ENCODE measurements at regions not wholly inside any gene's neighbourhood (a gene's known extent, or its start where the extent isn't known, plus 50 kb on each side); places are given as distances from the start of the nearest gene placed in this dataset.
"Not testable (repeated sequence)": the region's sequence is repeated elsewhere in the genome, so short reads cannot be mapped to it uniquely, and the experiment has no call there.

DNA sequence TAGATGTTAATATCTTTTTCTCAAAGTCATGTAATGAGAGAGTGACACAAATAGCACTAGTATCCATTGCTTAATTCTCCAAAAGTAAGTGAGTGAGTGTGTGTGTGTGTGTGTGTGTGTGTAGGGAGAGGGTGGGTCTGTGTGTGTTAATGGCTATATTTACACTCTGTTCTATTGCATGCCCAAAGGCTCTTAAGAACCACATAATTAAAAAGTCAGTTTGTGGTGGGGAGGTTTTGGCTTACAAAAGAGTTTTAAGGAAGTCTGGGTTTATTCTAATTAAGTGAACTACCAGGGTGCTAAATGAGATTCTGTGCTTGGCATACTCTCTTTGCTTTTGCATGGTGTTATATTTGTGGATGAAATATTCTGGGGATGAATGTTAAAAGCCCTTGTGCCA is 1897.6 kb upstream of the FLRT2 start:
- Histone ChIP-seq H3K27me3 (ENCODE audit: low read length) (no peaks in the 10 kb centered on the region), H3K36me3 (ENCODE audit: insufficient read depth, low read length) (no peaks in the 10 kb centered on the region), H3K4me3 (ENCODE audit: low read length) (no peak overlapping the region), H3K9me2 (replicated peaks; ENCODE audit: insufficient read depth, low read length) (no peaks in the 10 kb centered on the region), H2AFZ (ENCODE audit: low read length) (no peak overlapping the region), H3K4me2 (ENCODE audit: low read depth, low read length, poor library complexity, severe bottlenecking) (no peak overlapping the region), H4K20me1 (ENCODE audit: insufficient read depth, low read depth, low read length) (no peaks in the 10 kb centered on the region), H3K9ac (ENCODE audit: low read length) (no peak overlapping the region), H3K4me1 (ENCODE audit: low read length) (no peaks in the 10 kb centered on the region), H3K9me3 (ENCODE audit: low read length) (no peaks in the 10 kb centered on the region), H3K79me2 (ENCODE audit: low read length) (no peaks in the 10 kb centered on the region), H3K27ac (ENCODE audit: low read length) (no peak overlapping the region)
- DNase-seq = no peak

DNA sequence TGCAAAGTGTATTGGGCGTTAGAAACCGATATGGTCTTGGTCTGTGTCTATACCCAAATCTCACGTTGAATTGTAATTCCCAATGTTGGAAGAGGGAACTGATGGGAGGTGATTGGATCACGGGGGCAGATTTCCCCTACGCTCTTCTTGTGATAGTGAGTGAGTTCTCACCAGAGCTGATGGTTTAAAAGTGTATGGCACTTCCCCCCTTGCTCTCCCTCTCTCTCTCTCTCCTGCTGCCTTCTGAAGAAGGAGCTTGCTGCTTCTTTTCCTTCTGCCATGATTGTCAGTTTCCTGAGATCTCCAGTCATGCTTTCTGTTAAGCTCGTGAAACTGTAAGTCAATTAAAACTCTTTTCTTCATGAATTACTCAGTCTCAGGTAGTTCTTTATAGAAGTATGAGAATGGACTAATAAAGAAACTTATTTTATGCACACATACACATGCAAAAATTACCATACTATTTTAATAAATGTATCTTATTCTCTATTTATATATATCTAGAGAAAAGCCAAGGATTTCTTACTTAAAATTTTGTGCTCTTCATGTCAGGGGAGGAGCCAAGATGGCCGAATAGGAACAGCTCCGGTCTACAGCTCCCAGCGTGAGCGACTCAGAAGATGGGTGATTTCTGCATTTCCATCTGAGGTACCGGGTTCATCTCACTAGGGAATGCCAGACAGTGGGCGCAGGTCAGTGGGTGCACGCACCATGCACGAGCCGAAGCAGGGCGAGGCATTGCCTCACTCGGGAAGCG is 1891.0 kb upstream of the FLRT2 start:
- H3K79me2 ChIP-seq (ENCODE audit: low read length) = no peaks in the 10 kb centered on the region
- H3K4me3 ChIP-seq (ENCODE audit: low read length) = no peak overlapping the region
- H3K36me3 ChIP-seq (ENCODE audit: insufficient read depth, low read length) = no peaks in the 10 kb centered on the region
- H3K9me3 ChIP-seq (ENCODE audit: low read length) = no peaks in the 10 kb centered on the region
- DNase-seq = no peak
- no peaks in the 10 kb centered on the region for H3K4me1 ChIP-seq (ENCODE audit: low read length)
- no peaks in the 10 kb centered on the region for H3K9me2 ChIP-seq (replicated peaks; ENCODE audit: insufficient read depth, low read length)
- H3K9ac ChIP-seq (ENCODE audit: low read length) = no peak overlapping the region
- H3K4me2 ChIP-seq (ENCODE audit: low read depth, low read length, poor library complexity, severe bottlenecking) = no peak overlapping the region
- no peak overlapping the region for H3K27ac ChIP-seq (ENCODE audit: low read length)
- no peaks in the 10 kb centered on the region for H3K27me3 ChIP-seq (ENCODE audit: low read length)
- H2AFZ ChIP-seq (ENCODE audit: low read length) = no peak overlapping the region
- H4K20me1 ChIP-seq (ENCODE audit: insufficient read depth, low read depth, low read length) = no peaks in the 10 kb centered on the region

DNA sequence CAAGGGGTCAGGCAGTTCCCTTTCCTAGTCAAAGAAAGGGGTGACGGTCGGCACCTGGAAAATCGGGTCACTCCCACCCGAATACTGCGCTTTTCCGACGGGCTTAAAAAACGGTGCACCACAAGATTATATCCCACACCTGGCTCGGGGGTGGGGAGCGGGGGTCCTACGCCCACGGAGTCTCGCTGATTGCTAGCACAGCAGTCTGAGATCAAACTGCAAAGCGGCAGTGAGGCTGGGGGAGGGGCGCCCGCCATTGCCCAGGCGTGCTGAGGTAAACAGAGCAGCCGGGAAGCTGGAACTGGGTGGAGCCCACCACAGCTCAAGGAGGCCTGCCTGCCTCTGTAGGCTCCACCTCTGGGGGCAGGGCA is 1890.5 kb upstream of the FLRT2 start:
- DNase-seq; H3K79me2 ChIP-seq (ENCODE audit: low read length); H4K20me1 ChIP-seq (ENCODE audit: insufficient read depth, low read depth, low read length); H2AFZ ChIP-seq (ENCODE audit: low read length); H3K36me3 ChIP-seq (ENCODE audit: insufficient read depth, low read length); H3K9ac ChIP-seq (ENCODE audit: low read length); H3K4me2 ChIP-seq (ENCODE audit: low read depth, low read length, poor library complexity, severe bottlenecking); H3K4me3 ChIP-seq (ENCODE audit: low read length); H3K27me3 ChIP-seq (ENCODE audit: low read length); H3K4me1 ChIP-seq (ENCODE audit: low read length); H3K9me3 ChIP-seq (ENCODE audit: low read length); H3K27ac ChIP-seq (ENCODE audit: low read length); H3K9me2 ChIP-seq (replicated peaks; ENCODE audit: insufficient read depth, low read length): not testable (repeated sequence)

DNA sequence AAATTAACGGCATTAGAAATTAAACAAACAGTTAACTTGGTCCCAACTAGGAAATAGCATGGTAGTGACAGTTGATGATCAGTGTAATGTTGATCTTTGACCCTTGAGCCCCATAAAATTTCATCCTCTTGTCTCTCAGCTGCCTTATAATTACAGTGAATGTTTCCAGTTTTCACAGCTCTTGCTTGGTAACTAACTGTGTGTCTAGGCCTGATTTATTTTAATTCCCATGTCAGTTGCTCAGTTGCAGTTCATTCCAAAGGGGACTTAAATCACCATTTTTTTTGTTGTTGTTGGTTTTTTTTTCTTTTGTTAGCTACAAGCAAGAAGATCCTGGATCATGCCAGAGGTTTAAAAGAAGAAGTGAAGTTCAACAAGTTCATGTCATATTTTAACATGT is 1883.7 kb upstream of the FLRT2 start:
- Histone ChIP-seq H3K79me2 (ENCODE audit: low read length) (no peaks in the 10 kb centered on the region), H3K36me3 (ENCODE audit: insufficient read depth, low read length) (no peaks in the 10 kb centered on the region), H3K9me3 (ENCODE audit: low read length) (no peaks in the 10 kb centered on the region), H4K20me1 (ENCODE audit: insufficient read depth, low read depth, low read length) (no peaks in the 10 kb centered on the region), H3K4me2 (ENCODE audit: low read depth, low read length, poor library complexity, severe bottlenecking) (no peak overlapping the region), H3K4me1 (ENCODE audit: low read length) (no peaks in the 10 kb centered on the region), H3K27me3 (ENCODE audit: low read length) (no peaks in the 10 kb centered on the region), H3K27ac (ENCODE audit: low read length) (no peak overlapping the region), H3K9me2 (replicated peaks; ENCODE audit: insufficient read depth, low read length) (no peaks in the 10 kb centered on the region), H3K9ac (ENCODE audit: low read length) (no peak overlapping the region), H3K4me3 (ENCODE audit: low read length) (no peak overlapping the region), H2AFZ (ENCODE audit: low read length) (no peak overlapping the region)
- DNase-seq = no peak

DNA sequence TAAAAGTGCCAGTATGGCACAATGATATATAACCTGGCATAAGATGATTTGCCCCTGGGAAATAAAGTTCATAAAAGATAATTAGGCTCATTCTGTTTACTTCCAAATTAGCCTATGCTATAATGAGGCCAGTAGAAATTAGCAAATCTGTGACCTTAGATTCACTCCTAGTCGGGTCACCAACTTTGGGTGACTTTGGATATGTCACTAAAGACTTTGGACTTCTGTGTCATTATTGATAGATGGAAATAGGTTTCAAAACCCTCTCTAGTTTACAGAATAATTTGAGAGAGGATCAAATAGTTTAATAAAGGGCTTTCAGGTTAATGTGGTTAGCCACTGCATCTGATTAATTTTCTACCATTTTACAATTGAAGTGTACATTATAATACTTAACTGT is 1869.3 kb upstream of the FLRT2 start:
- Histone ChIP-seq H3K9ac (ENCODE audit: low read length) (no peak overlapping the region), H3K36me3 (ENCODE audit: insufficient read depth, low read length) (no peaks in the 10 kb centered on the region), H3K4me1 (ENCODE audit: low read length) (no peaks in the 10 kb centered on the region), H2AFZ (ENCODE audit: low read length) (no peak overlapping the region), H3K27ac (ENCODE audit: low read length) (no peak overlapping the region), H3K9me2 (replicated peaks; ENCODE audit: insufficient read depth, low read length) (no peaks in the 10 kb centered on the region; the same call in 1 of the 2 replicates), H3K79me2 (ENCODE audit: low read length) (no peaks in the 10 kb centered on the region), H3K4me2 (ENCODE audit: low read depth, low read length, poor library complexity, severe bottlenecking) (no peak overlapping the region), H4K20me1 (ENCODE audit: insufficient read depth, low read depth, low read length) (no peaks in the 10 kb centered on the region), H3K9me3 (ENCODE audit: low read length) (no peaks in the 10 kb centered on the region), H3K4me3 (ENCODE audit: low read length) (no peak overlapping the region), H3K27me3 (ENCODE audit: low read length) (no peaks in the 10 kb centered on the region)
- DNase-seq = no peak

DNA sequence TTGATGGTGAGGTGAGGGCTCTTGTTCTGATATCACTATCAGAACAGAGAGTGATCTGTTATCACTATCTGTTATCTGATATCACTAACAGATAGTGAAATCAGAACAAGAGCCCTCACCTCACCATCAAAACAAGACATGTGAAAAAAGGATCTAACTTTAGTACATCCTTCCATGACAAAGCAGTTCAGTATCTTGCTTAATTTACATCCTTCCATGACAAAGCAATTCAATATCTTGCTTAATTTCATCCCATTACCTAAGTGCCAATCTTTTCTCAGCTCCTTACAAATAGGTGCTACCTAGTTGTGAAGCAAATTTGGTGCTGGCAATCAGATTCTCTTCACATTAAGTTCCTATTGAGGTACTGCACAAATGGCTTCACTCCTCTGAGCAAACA is 1865.6 kb upstream of the FLRT2 start:
- no peak overlapping the region for H3K4me3 ChIP-seq (ENCODE audit: low read length)
- no peak for DNase-seq
- no peaks in the 10 kb centered on the region for H3K36me3 ChIP-seq (ENCODE audit: insufficient read depth, low read length)

DNA sequence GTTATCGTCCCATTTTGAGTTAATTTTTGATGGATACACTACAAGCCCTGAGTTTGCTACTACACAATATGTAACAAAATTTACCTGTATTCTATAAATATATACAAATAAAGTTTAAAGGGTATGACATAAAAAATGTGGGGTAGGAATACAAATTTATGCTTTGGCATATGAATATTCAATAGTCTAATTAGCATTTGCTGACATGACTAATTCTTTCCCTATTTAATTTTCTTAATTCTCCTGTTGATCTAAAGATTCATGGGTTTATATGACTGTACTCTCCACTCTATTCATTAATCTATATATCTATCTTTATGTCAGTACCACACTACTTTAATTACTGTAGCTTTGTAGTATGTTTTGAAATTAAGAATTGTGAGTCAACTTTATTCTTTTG is 1840.7 kb upstream of the FLRT2 start:
- H3K27me3 ChIP-seq (ENCODE audit: low read length) = no peaks in the 10 kb centered on the region
- no peak overlapping the region for H3K4me2 ChIP-seq (ENCODE audit: low read depth, low read length, poor library complexity, severe bottlenecking)
- peaks cover 2% of the 10 kb centered on the region; the same call in 1 of the 2 replicates for H3K9me3 ChIP-seq (ENCODE audit: low read length)
- H3K36me3 ChIP-seq (ENCODE audit: insufficient read depth, low read length) = no peaks in the 10 kb centered on the region
- no peak overlapping the region for H3K27ac ChIP-seq (ENCODE audit: low read length)
- H3K4me3 ChIP-seq (ENCODE audit: low read length) = no peak overlapping the region
- H3K9ac ChIP-seq (ENCODE audit: low read length) = no peak overlapping the region
- DNase-seq = no peak
- H3K79me2 ChIP-seq (ENCODE audit: low read length) = no peaks in the 10 kb centered on the region
- H3K4me1 ChIP-seq (ENCODE audit: low read length) = no peaks in the 10 kb centered on the region
- no peaks in the 10 kb centered on the region for H3K9me2 ChIP-seq (replicated peaks; ENCODE audit: insufficient read depth, low read length)
- H4K20me1 ChIP-seq (ENCODE audit: insufficient read depth, low read depth, low read length) = no peaks in the 10 kb centered on the region
- H2AFZ ChIP-seq (ENCODE audit: low read length) = no peak overlapping the region

More for the DNA sequence above, 1865.6 kb upstream of the FLRT2 start:
- Histone ChIP-seq H3K27me3 (ENCODE audit: low read length) (no peaks in the 10 kb centered on the region), H3K9me3 (ENCODE audit: low read length) (no peaks in the 10 kb centered on the region), H3K9ac (ENCODE audit: low read length) (no peak overlapping the region), H2AFZ (ENCODE audit: low read length) (no peak overlapping the region), H3K27ac (ENCODE audit: low read length) (no peak overlapping the region), H3K4me2 (ENCODE audit: low read depth, low read length, poor library complexity, severe bottlenecking) (no peak overlapping the region), H3K79me2 (ENCODE audit: low read length) (no peaks in the 10 kb centered on the region), H4K20me1 (ENCODE audit: insufficient read depth, low read depth, low read length) (no peaks in the 10 kb centered on the region), H3K4me1 (ENCODE audit: low read length) (no peaks in the 10 kb centered on the region), H3K9me2 (replicated peaks; ENCODE audit: insufficient read depth, low read length) (no peaks in the 10 kb centered on the region)

DNA sequence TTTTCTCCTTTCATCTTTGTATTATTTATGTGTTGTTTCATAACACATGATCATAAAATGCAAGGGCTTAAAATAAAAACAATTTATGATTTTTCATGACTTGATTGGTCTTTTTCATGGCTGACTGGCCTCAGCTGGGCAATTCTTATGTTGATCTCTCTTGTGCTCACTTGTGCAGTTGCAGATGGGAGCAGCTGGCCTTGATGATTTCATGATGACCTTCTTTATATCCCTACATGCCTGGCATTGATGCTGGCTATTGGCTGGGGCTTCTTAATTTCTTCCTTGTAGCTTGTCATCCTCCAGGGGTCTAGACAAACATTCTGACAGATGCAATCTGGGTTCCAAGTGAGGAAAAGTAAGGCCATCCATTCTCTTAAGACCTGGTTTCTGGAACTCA is 1832.8 kb upstream of the FLRT2 start:
- no peak for DNase-seq
- Histone ChIP-seq H3K36me3 (ENCODE audit: insufficient read depth, low read length) (no peaks in the 10 kb centered on the region), H3K9me3 (ENCODE audit: low read length) (no peaks in the 10 kb centered on the region; the same call in 1 of the 2 replicates), H3K9me2 (replicated peaks; ENCODE audit: insufficient read depth, low read length) (no peaks in the 10 kb centered on the region; the same call in 1 of the 2 replicates), H2AFZ (ENCODE audit: low read length) (no peak overlapping the region), H3K9ac (ENCODE audit: low read length) (no peak overlapping the region), H3K4me2 (ENCODE audit: low read depth, low read length, poor library complexity, severe bottlenecking) (no peak overlapping the region), H3K27ac (ENCODE audit: low read length) (no peak overlapping the region), H3K4me3 (ENCODE audit: low read length) (no peak overlapping the region), H3K4me1 (ENCODE audit: low read length) (no peaks in the 10 kb centered on the region), H3K27me3 (ENCODE audit: low read length) (no peaks in the 10 kb centered on the region), H3K79me2 (ENCODE audit: low read length) (no peaks in the 10 kb centered on the region), H4K20me1 (ENCODE audit: insufficient read depth, low read depth, low read length) (no peaks in the 10 kb centered on the region)
